ENCODE measurements at regions not wholly inside any gene's neighbourhood (a gene's known extent, or its start where the extent isn't known, plus 50 kb on each side); places are given as distances from the start of the nearest gene placed in this dataset.

- DNase-seq (ENCODE audit: low read depth, low spot score), result no peak
Measured at GRCh38 chr16:26189536-26189935, 497.8 kb downstream of the HS3ST4 start.

- no peak for DNase-seq (ENCODE audit: low read depth, low spot score)
Measured at GRCh38 chr16:26194526-26194925, 502.8 kb downstream of the HS3ST4 start.

GRCh38 chr16:26195225-26195624 lies 503.5 kb downstream of the HS3ST4 start:
- DNase-seq (ENCODE audit: low read depth, low spot score), result no peak

GRCh38 chr16:26196310-26196709 lies 504.6 kb downstream of the HS3ST4 start:
- DNase-seq (ENCODE audit: low read depth, low spot score), result no peak

- DNase-seq (ENCODE audit: low read depth, low spot score), result no peak
Measured at GRCh38 chr16:26196802-26197201, 505.0 kb downstream of the HS3ST4 start.

- DNase-seq (ENCODE audit: low read depth, low spot score), result no peak
Measured at GRCh38 chr16:26197707-26198106, 505.9 kb downstream of the HS3ST4 start.

GRCh38 chr16:26198221-26198620 lies 506.5 kb downstream of the HS3ST4 start:
- DNase-seq (ENCODE audit: low read depth, low spot score), result no peak

- DNase-seq (ENCODE audit: low read depth, low spot score), result no peak
Measured at GRCh38 chr16:26204138-26204537, 512.4 kb downstream of the HS3ST4 start.

GRCh38 chr16:26211542-26211941 lies 519.8 kb downstream of the HS3ST4 start:
- no peak for DNase-seq (ENCODE audit: low read depth, low spot score)

GRCh38 chr16:26212599-26212998 lies 520.8 kb downstream of the HS3ST4 start:
- no peak for DNase-seq (ENCODE audit: low read depth, low spot score)

GRCh38 chr16:26214581-26215174 lies 522.9 kb downstream of the HS3ST4 start:
- no peak for DNase-seq (ENCODE audit: low read depth, low spot score)

- no peak for DNase-seq (ENCODE audit: low read depth, low spot score)
Measured at GRCh38 chr16:26220894-26221293, 529.1 kb downstream of the HS3ST4 start.

GRCh38 chr16:26231647-26232046 lies 539.9 kb downstream of the HS3ST4 start:
- no peak for DNase-seq (ENCODE audit: low read depth, low spot score)

- no peak for DNase-seq (ENCODE audit: low read depth, low spot score)
Measured at GRCh38 chr16:26240807-26241206, 549.0 kb downstream of the HS3ST4 start.

- DNase-seq (ENCODE audit: low read depth, low spot score), result no peak
Measured at GRCh38 chr16:26247063-26247462, 555.3 kb downstream of the HS3ST4 start.

GRCh38 chr16:26252598-26252997 lies 560.8 kb downstream of the HS3ST4 start:
- DNase-seq (ENCODE audit: low read depth, low spot score), result no peak

GRCh38 chr16:26261621-26262020 lies 569.9 kb downstream of the HS3ST4 start:
- no peak for DNase-seq (ENCODE audit: low read depth, low spot score)

- DNase-seq (ENCODE audit: low read depth, low spot score), result no peak
Measured at GRCh38 chr16:26263406-26263805, 571.6 kb downstream of the HS3ST4 start.

GRCh38 chr16:26267641-26268040 lies 575.9 kb downstream of the HS3ST4 start:
- no peak for DNase-seq (ENCODE audit: low read depth, low spot score)

- no peak for DNase-seq (ENCODE audit: low read depth, low spot score)
Measured at GRCh38 chr16:26269673-26270072, 577.9 kb downstream of the HS3ST4 start.

- no peak for DNase-seq (ENCODE audit: low read depth, low spot score)
Measured at GRCh38 chr16:26273607-26274006, 581.8 kb downstream of the HS3ST4 start.

GRCh38 chr16:26275021-26275590 lies 583.3 kb downstream of the HS3ST4 start:
- no peak for DNase-seq (ENCODE audit: low read depth, low spot score)

GRCh38 chr16:26276289-26276688 lies 584.5 kb downstream of the HS3ST4 start:
- no peak for DNase-seq (ENCODE audit: low read depth, low spot score)
